Breast epithelium (tissue), 3 donors: ENCODE measurements at regions not wholly inside any gene's neighbourhood (a gene's known extent, or its start where the extent isn't known, plus 50 kb on each side); places are given as distances from the start of the nearest gene placed in this dataset.

Experiments
- CTCF ChIP-seq, 3 donors: fragments of 450-650 bp; IDR thresholded peaks; one replicate each; pipeline ENCODE4 v1.5.1; 2016 to 2017; ENCODE audit warnings: antibody characterized with exemption in 3 of 3, mild to moderate bottlenecking in 3 of 3, moderate library complexity in 3 of 3
- POLR2A ChIP-seq: fragments of 450-650 bp; IDR thresholded peaks from one replicate; pipeline ENCODE4 v1.6.1; 2016; ENCODE audit warnings: antibody characterized with exemption, mild to moderate bottlenecking, moderate library complexity

- TF ChIP-seq CTCF (IDR thresholded peaks at IDR 0.05) (no peak), POLR2A (no peak)
Measured at GRCh38 chr15:46854564-46854963, 862.7 kb upstream of the SEMA6D start.
